SK-N-SH treated with all-trans-retinoic acid at 6 μM for 48 hours (cell line): ENCODE measurements at regions not wholly inside any gene's neighbourhood (a gene's known extent, or its start where the extent isn't known, plus 50 kb on each side); places are given as distances from the start of the nearest gene placed in this dataset.

Experiments
- ZNF70 ChIP-seq: fragments of 450-650 bp; formaldehyde crosslinking; IDR thresholded peaks from 2 replicates; pipeline ENCODE4 v1.5.0; 2020; ENCODE audit warnings: mild to moderate bottlenecking, moderate library complexity
- TF ChIP-seq, protein P1 (sequence below): fragments of 250-450 bp; sonication (Bioruptor Pico); IDR thresholded peaks from 2 replicates; pipeline ENCODE4 v1.5.1; 2020; ENCODE audit warnings: low read depth, mild to moderate bottlenecking, moderate library complexity

DNA sequence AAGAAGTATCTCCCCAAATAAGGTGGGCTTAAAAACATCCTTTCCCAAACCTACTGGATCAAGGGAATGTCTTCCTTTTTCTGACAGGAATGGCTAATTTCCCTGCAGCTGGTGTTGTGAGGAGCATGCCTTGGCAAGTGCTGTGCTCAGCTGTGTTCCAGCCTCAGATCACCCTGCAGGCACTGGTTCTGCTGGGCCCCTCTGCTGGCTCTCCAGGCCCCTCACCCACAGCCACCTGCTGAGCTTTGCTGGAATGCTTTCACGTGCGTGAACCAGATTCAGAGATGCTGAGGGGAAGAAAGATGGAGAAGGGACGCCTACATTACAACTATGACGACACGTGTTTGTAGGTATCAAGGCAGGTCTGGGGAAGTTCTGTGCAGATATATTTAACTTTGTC is 71.3 kb upstream of the FOXC1 start:
- no peak for TF ChIP-seq ZNF70
- TF ChIP-seq, protein P1, sequence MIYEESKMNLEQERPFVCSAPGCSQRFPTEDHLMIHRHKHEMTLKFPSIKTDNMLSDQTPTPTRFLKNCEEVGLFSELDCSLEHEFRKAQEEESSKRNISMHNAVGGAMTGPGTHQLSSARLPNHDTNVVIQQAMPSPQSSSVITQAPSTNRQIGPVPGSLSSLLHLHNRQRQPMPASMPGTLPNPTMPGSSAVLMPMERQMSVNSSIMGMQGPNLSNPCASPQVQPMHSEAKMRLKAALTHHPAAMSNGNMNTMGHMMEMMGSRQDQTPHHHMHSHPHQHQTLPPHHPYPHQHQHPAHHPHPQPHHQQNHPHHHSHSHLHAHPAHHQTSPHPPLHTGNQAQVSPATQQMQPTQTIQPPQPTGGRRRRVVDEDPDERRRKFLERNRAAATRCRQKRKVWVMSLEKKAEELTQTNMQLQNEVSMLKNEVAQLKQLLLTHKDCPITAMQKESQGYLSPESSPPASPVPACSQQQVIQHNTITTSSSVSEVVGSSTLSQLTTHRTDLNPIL (CRISPR knock-in tag): no peak
